ENCODE measurements at regions not wholly inside any gene's neighbourhood (a gene's known extent, or its start where the extent isn't known, plus 50 kb on each side); places are given as distances from the start of the nearest gene placed in this dataset.

- Mint-ChIP-seq H3K36me3 (ENCODE audit: low read depth) (no peaks in the 10 kb centered on the region), H3K4me3 (no peak overlapping the region), H3K27ac (no peak overlapping the region), H3K4me1 (ENCODE audit: low read depth) (no peaks in the 10 kb centered on the region), H3K9me3 (no peaks in the 10 kb centered on the region), H3K27me3 (peaks cover 44% of the 10 kb centered on the region)
- no peak for DNase-seq
These were observed 470.1 kb upstream of the B3GAT1 start for GRCh38 chr11:134882141-134882540.

- no peaks in the 10 kb centered on the region for H3K36me3 Mint-ChIP-seq (ENCODE audit: low read depth)
- H3K9me3 Mint-ChIP-seq = no peaks in the 10 kb centered on the region
- H3K4me3 Mint-ChIP-seq = no peak overlapping the region
- no peak for DNase-seq
- peaks cover 40% of the 10 kb centered on the region for H3K27me3 Mint-ChIP-seq
- no peak overlapping the region for H3K27ac Mint-ChIP-seq
- H3K4me1 Mint-ChIP-seq (ENCODE audit: low read depth) = no peaks in the 10 kb centered on the region
These were observed 468.7 kb upstream of the B3GAT1 start for GRCh38 chr11:134880788-134881187.

GRCh38 chr11:134879931-134880330 is 467.9 kb upstream of the B3GAT1 start:
- Mint-ChIP-seq H3K9me3 (no peaks in the 10 kb centered on the region), H3K27me3 (peaks cover 36% of the 10 kb centered on the region), H3K36me3 (ENCODE audit: low read depth) (no peaks in the 10 kb centered on the region), H3K4me1 (ENCODE audit: low read depth) (no peaks in the 10 kb centered on the region), H3K4me3 (no peak overlapping the region), H3K27ac (no peak overlapping the region)
- DNase-seq = no peak

GRCh38 chr11:134879341-134879740 is 467.3 kb upstream of the B3GAT1 start:
- Mint-ChIP-seq H3K4me1 (ENCODE audit: low read depth) (no peaks in the 10 kb centered on the region), H3K9me3 (no peaks in the 10 kb centered on the region), H3K27ac (no peak overlapping the region), H3K4me3 (no peak overlapping the region), H3K36me3 (ENCODE audit: low read depth) (no peaks in the 10 kb centered on the region), H3K27me3 (peaks cover 39% of the 10 kb centered on the region)
- no peak for DNase-seq

- no peak overlapping the region for H3K4me3 Mint-ChIP-seq
- peaks cover 35% of the 10 kb centered on the region for H3K27me3 Mint-ChIP-seq
- H3K36me3 Mint-ChIP-seq (ENCODE audit: low read depth) = no peaks in the 10 kb centered on the region
- no peaks in the 10 kb centered on the region for H3K4me1 Mint-ChIP-seq (ENCODE audit: low read depth)
- H3K27ac Mint-ChIP-seq = no peak overlapping the region
- DNase-seq = no peak
- H3K9me3 Mint-ChIP-seq = no peaks in the 10 kb centered on the region
These were observed 466.7 kb upstream of the B3GAT1 start for GRCh38 chr11:134878785-134879184.

- H3K27me3 Mint-ChIP-seq = peaks cover 27% of the 10 kb centered on the region
- H3K4me3 Mint-ChIP-seq = no peak overlapping the region
- H3K4me1 Mint-ChIP-seq (ENCODE audit: low read depth) = no peaks in the 10 kb centered on the region
- DNase-seq = no peak
- H3K9me3 Mint-ChIP-seq = no peaks in the 10 kb centered on the region
- H3K27ac Mint-ChIP-seq = no peak overlapping the region
- no peaks in the 10 kb centered on the region for H3K36me3 Mint-ChIP-seq (ENCODE audit: low read depth)
These were observed 464.2 kb upstream of the B3GAT1 start for GRCh38 chr11:134876226-134876625.

GRCh38 chr11:134866981-134867675 is 455.1 kb upstream of the B3GAT1 start:
- Mint-ChIP-seq H3K27me3 (peaks cover 7% of the 10 kb centered on the region), H3K27ac (no peak overlapping the region), H3K9me3 (no peaks in the 10 kb centered on the region), H3K4me1 (ENCODE audit: low read depth) (peaks cover 3% of the 10 kb centered on the region), H3K4me3 (no peak overlapping the region), H3K36me3 (ENCODE audit: low read depth) (no peaks in the 10 kb centered on the region)
- no peak for DNase-seq

DNA sequence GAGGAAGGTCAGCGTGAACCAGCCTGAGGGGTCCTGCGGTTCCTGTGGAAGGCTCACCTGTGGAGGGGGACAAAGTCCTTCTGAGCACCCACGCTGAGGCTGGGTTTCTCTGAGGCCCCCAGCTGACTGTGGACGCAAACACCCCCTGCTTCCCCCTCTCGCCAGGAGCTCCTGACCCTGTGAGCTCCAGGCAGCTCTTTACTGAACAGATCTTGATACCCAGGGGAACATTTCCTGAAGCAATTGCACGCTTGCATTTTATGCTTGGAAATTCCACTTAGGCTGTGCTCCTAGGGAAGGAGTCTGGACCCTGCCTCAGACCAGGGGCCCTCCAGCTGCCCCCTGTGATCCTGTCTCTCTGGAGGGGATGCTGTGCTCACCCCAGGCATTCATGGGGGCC is 454.2 kb upstream of the B3GAT1 start:
- H3K9me3 Mint-ChIP-seq = no peaks in the 10 kb centered on the region
- DNase-seq = no peak
- H3K27ac Mint-ChIP-seq = no peak overlapping the region
- no peaks in the 10 kb centered on the region for H3K36me3 Mint-ChIP-seq (ENCODE audit: low read depth)
- peaks cover 3% of the 10 kb centered on the region for H3K4me1 Mint-ChIP-seq (ENCODE audit: low read depth)
- H3K4me3 Mint-ChIP-seq = no peak overlapping the region
- peaks cover 9% of the 10 kb centered on the region for H3K27me3 Mint-ChIP-seq

DNA sequence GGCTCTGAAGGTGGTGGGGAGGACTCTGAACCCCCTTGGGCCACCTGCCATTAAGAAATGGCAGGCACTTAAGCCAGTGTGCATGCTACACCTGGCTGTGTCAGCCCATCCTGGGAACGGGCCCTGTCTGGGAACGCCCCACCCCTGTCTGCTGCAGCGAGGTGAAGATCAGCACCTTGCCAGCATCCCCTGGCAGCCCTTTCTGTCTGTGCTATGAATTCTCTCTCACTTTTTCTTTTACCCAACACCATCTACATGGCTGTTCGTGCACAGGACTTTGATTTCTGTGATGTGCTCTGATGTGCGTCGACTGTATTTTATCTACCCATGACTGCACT is 452.9 kb upstream of the B3GAT1 start:
- Mint-ChIP-seq H3K4me3 (no peak overlapping the region), H3K4me1 (ENCODE audit: low read depth) (peaks cover 3% of the 10 kb centered on the region), H3K9me3 (no peaks in the 10 kb centered on the region), H3K27ac (no peak overlapping the region), H3K36me3 (ENCODE audit: low read depth) (no peaks in the 10 kb centered on the region), H3K27me3 (peaks cover 11% of the 10 kb centered on the region)
- no peak for DNase-seq

DNA sequence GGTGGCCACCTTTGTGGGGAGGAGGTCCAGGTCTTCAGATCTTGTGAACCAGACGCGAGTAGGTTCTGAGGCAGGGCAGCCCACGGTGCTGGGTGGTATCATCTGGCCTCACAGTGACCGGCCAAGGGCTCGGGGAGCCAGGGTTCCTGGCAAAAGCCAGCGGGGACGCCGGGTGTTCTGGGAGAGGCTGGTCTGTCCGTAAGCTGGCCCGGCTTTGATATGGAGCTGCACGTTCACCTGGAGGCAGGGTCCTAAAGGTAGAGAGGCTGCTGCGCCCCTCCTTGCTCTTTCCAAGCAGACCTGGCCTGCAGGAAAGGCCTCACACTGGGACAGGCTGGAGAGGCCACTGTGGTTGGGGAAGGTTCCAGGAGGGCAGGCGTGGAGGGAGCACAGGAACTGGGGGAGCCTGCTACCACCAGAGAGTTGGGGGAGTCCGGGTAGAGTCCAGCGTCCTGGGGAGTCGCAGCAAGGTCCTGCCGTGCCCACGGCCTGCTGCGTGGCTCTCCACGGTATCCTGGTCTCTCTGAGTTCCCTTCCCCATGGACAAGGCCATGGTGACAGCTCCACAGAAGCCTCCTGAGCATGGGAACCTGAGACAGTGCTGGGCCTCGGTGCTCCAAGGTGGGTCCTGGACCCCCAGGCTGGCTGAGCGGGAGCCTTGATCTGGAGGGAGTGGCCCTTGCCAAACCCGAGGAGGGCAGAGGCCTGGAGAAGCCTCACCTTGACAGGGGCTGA is 452.4 kb upstream of the B3GAT1 start:
- Mint-ChIP-seq H3K27me3 (peaks cover 11% of the 10 kb centered on the region), H3K9me3 (no peaks in the 10 kb centered on the region), H3K36me3 (ENCODE audit: low read depth) (no peaks in the 10 kb centered on the region), H3K4me1 (ENCODE audit: low read depth) (peaks cover 3% of the 10 kb centered on the region), H3K27ac (no peak overlapping the region), H3K4me3 (no peak overlapping the region)
- no peak for DNase-seq

DNA sequence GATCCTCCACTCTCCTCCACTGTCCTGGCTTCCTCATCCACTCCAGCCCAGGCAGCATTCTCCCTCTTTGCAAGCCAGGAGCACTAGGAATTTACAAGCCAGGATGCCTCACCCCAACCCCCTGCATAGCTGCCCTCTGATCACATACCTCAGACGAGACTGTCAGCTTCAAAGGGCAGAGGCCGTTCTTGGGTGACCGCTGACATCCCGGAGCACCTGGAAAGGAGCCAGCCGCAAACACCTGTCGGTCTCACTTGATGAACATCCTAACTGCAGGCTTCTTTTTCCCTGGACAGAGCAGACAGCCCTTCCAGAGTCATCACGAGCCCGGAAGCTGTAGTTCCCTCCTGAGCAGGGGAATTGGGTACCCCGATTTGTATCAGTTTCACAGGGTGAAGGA is 451.3 kb upstream of the B3GAT1 start:
- H3K4me1 Mint-ChIP-seq (ENCODE audit: low read depth) = peaks cover 3% of the 10 kb centered on the region
- no peak overlapping the region for H3K27ac Mint-ChIP-seq
- H3K27me3 Mint-ChIP-seq = peaks cover 11% of the 10 kb centered on the region
- H3K9me3 Mint-ChIP-seq = no peaks in the 10 kb centered on the region
- no peak overlapping the region for H3K4me3 Mint-ChIP-seq
- no peak for DNase-seq
- no peaks in the 10 kb centered on the region for H3K36me3 Mint-ChIP-seq (ENCODE audit: low read depth)

GRCh38 chr11:134862587-134863195 is 450.6 kb upstream of the B3GAT1 start:
- H3K27me3 Mint-ChIP-seq = peaks cover 7% of the 10 kb centered on the region

DNA sequence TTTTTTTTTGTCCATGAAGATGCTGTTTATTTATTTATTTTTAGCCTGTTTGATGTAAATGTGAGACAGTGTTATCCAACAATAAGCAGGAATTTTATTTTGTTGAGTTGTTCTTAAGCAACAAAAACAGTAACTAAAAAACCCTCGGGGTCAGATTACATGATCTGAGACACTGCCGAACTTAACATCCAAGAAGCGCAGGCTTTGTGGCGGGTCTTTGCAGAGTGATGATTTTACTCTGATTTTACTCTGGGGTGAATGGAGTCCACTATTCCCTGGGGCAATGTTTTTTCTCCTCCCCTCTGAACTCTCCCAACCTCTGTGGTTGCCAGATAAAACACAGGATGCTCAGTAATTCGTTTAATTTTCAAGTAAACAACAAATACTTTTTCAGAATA is 450.1 kb upstream of the B3GAT1 start:
- peaks cover 7% of the 10 kb centered on the region for H3K27me3 Mint-ChIP-seq
- no peak overlapping the region for H3K27ac Mint-ChIP-seq

More at GRCh38 chr11:134862587-134863195, 450.6 kb upstream of the B3GAT1 start:
- Mint-ChIP-seq H3K9me3 (no peaks in the 10 kb centered on the region), H3K4me1 (ENCODE audit: low read depth) (no peaks in the 10 kb centered on the region), H3K36me3 (ENCODE audit: low read depth) (no peaks in the 10 kb centered on the region), H3K27ac (no peak overlapping the region), H3K4me3 (no peak overlapping the region)
- DNase-seq = no peak

DNA sequence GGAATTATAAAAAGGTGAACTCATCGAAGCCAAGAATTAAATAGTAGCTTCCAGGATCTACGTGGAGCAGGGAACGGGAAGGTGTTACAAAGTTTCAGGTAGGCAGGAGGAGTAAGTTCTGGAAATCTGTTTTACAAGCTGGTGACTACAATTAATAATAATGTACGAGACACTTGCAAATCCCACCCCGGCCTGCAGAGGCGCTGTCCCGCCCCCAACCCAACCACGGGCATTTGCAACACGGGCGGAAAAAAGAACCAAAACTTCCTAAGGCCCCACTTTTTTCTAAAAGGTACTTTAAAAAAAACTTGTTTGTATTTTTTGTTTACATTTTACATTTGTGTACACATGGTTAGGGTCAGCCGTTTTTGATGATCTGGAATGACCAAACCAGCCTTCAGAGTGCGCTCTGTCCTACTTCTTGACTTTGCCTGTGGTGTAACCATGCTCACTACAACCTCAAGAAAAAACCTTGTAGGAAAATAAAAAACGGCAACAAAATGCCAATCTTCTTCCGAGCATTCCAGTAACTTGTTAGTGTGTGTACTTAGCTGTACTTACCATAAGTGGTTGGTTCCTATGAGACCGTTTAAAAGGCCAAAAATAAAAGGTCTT is 449.6 kb upstream of the B3GAT1 start:
- Mint-ChIP-seq H3K4me3 (no peak overlapping the region), H3K36me3 (ENCODE audit: low read depth) (no peaks in the 10 kb centered on the region), H3K9me3 (no peaks in the 10 kb centered on the region), H3K4me1 (ENCODE audit: low read depth) (no peaks in the 10 kb centered on the region), H3K27ac (no peak overlapping the region), H3K27me3 (peaks cover 6% of the 10 kb centered on the region)
- no peak for DNase-seq

More for the DNA sequence above, 450.1 kb upstream of the B3GAT1 start:
- Mint-ChIP-seq H3K36me3 (ENCODE audit: low read depth) (no peaks in the 10 kb centered on the region), H3K4me3 (no peak overlapping the region), H3K4me1 (ENCODE audit: low read depth) (no peaks in the 10 kb centered on the region), H3K9me3 (no peaks in the 10 kb centered on the region)
- no peak for DNase-seq

Measured in activated T-cell treated with anti-CD3 and anti-CD28 coated beads, Interleukin-2, amount 50 U/mL, for 24 hours (primary cell).